ENCODE measurements at regions not wholly inside any gene's neighbourhood (a gene's known extent, or its start where the extent isn't known, plus 50 kb on each side); places are given as distances from the start of the nearest gene placed in this dataset.

DNA sequence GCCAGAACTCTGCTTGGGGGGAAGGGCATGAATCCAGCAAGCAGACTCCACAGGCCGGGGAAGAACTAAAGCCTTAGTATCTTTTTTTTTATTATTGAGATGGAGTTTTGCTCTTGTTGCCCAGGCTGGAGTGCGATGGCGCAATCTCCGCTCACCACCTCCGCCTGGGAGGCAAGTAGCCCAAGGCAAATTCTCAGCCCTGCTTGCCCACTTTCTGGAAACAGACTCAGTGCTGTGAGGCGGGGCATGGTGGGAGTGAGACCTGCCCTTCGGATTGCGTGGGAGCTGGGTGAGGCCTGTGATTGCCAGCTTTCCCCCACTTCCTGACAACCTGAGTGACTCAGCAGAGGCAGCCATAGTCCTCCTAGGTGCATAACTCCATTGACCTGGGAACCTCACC is 348.8 kb downstream of the GASK1B start:
- WGBS, 2 donors, result 84 to 95% methylated on average over 8 of the region's 8 CpGs
- ATAC-seq (ENCODE audit: insufficient read depth, low FRiP score), result no peak
- Histone ChIP-seq H3K9me3 (ENCODE audit: control insufficient read depth in 4 of 4, insufficient read depth in 3 of 4, low read length in 3 of 4) (peaks cover 0 to 6% (median 0%) of the 10 kb centered on the region in 4 donors), H3K27ac (ENCODE audit: low read depth in 1 of 2, low read length in 1 of 2) (no peak overlapping the region), H3K4me3 (no peak overlapping the region), H3K27me3 (ENCODE audit: control insufficient read depth in 3 of 3, insufficient read depth in 3 of 3, low read length in 2 of 3) (no peaks in the 10 kb centered on the region), H3K9ac (ENCODE audit: insufficient read depth in 1 of 2, low read length in 2 of 2) (no peak overlapping the region), H3K4me1 (ENCODE audit: control insufficient read depth in 5 of 5, insufficient read depth in 5 of 5, low read length in 5 of 5) (peaks cover 0 to 2% (median 0%) of the 10 kb centered on the region in 5 donors), H3K36me3 (ENCODE audit: control insufficient read depth in 4 of 4, insufficient read depth in 4 of 4, low read length in 4 of 4) (no peaks in the 10 kb centered on the region)
- TF ChIP-seq, protein P1, sequence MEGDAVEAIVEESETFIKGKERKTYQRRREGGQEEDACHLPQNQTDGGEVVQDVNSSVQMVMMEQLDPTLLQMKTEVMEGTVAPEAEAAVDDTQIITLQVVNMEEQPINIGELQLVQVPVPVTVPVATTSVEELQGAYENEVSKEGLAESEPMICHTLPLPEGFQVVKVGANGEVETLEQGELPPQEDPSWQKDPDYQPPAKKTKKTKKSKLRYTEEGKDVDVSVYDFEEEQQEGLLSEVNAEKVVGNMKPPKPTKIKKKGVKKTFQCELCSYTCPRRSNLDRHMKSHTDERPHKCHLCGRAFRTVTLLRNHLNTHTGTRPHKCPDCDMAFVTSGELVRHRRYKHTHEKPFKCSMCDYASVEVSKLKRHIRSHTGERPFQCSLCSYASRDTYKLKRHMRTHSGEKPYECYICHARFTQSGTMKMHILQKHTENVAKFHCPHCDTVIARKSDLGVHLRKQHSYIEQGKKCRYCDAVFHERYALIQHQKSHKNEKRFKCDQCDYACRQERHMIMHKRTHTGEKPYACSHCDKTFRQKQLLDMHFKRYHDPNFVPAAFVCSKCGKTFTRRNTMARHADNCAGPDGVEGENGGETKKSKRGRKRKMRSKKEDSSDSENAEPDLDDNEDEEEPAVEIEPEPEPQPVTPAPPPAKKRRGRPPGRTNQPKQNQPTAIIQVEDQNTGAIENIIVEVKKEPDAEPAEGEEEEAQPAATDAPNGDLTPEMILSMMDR (IDR thresholded peaks at IDR 0.05; ENCODE audit: control extremely low read depth, extremely low read depth), result no peak
- DNase-seq, result no peak

DNA sequence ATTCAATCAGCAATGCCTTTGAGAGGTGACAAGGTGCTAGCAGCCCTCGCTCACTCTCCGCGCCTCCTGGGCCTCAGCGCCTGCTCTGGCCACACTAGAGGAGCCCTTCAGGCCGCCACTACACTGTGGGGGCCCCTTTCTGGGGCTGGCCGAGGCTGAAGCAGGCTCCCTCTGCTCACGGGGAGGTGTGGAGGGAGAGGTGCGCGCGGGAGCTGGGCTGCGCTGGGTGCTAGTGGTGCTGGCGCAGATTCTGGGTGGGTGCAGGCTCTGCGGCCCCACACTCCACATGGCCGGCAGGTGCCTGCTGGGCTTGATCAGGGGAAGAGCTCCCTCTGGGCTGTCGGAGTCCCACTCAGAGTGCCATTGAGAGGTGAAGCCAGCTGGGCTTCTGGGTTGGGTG is 351.0 kb downstream of the GASK1B start:
- no peak for DNase-seq
- TF ChIP-seq, protein P1 (IDR thresholded peaks at IDR 0.05; ENCODE audit: control extremely low read depth, extremely low read depth), result no peak
- Histone ChIP-seq H3K4me3 (no peak overlapping the region), H3K36me3 (ENCODE audit: control insufficient read depth in 4 of 4, insufficient read depth in 4 of 4, low read length in 4 of 4) (no peaks in the 10 kb centered on the region), H3K9me3 (ENCODE audit: control insufficient read depth in 4 of 4, insufficient read depth in 3 of 4, low read length in 3 of 4) (peaks cover 0 to 6% (median 0%) of the 10 kb centered on the region in 4 donors), H3K27ac (ENCODE audit: low read depth in 1 of 2, low read length in 1 of 2) (no peak overlapping the region), H3K27me3 (ENCODE audit: control insufficient read depth in 3 of 3, insufficient read depth in 3 of 3, low read length in 2 of 3) (no peaks in the 10 kb centered on the region), H3K9ac (ENCODE audit: insufficient read depth in 1 of 2, low read length in 2 of 2) (no peak overlapping the region), H3K4me1 (ENCODE audit: control insufficient read depth in 5 of 5, insufficient read depth in 5 of 5, low read length in 5 of 5) (peaks cover 0 to 2% (median 0%) of the 10 kb centered on the region in 5 donors)
- 90% methylated on average over 15 of the region's 15 CpGs for WGBS, 2 donors
- ATAC-seq (ENCODE audit: insufficient read depth, low FRiP score), result no peak

DNA sequence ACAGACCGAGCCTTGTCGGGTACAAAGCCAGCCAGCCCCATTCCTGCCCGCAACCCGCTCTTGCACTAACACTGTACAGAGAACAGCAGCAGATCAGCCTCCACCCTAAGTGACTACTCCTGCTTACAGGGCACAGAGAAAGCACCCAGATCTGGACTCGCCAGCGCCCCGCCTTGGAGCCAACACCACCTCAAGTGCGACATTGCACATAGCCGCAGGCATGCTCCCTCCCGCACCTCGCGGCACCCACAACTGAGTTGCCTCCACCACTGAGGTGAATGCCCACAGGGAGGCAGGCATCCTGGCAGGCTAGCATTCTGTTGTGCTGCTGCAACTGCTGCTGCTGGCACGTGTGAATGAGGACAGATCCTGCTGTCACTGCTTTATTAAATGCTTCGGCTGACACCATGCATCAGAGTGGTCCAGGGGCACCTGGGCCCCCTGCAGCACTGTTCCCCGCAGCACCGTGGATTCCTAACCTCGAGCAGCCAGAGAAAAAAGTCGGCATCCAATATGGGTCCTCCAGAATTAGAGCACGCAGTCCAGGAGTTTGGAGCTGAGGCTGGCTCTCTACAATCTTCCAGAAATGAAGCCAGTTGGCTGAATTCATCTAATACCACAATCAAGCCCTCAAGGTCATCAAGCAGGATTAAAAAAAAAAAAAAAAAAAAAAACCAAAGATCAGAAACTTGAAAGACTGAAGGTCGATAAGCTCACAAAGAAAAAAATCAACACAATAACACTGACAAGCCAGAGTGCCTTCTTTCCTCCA is 352.9 kb downstream of the GASK1B start:
- Histone ChIP-seq H3K4me3 (no peak overlapping the region), H3K9ac (ENCODE audit: insufficient read depth in 1 of 2, low read length in 2 of 2) (no peak overlapping the region), H3K27me3 (ENCODE audit: control insufficient read depth in 3 of 3, insufficient read depth in 3 of 3, low read length in 2 of 3) (no peaks in the 10 kb centered on the region), H3K36me3 (ENCODE audit: control insufficient read depth in 4 of 4, insufficient read depth in 4 of 4, low read length in 4 of 4) (no peaks in the 10 kb centered on the region), H3K4me1 (ENCODE audit: control insufficient read depth in 5 of 5, insufficient read depth in 5 of 5, low read length in 5 of 5) (peaks cover 0 to 2% (median 0%) of the 10 kb centered on the region in 5 donors), H3K27ac (ENCODE audit: low read depth in 1 of 2, low read length in 1 of 2) (no peak overlapping the region), H3K9me3 (ENCODE audit: control insufficient read depth in 4 of 4, insufficient read depth in 3 of 4, low read length in 3 of 4) (peaks cover 0 to 6% (median 0%) of the 10 kb centered on the region in 4 donors)
- 92 to 93% methylated on average over 20 of the region's 20 CpGs for WGBS, 2 donors
- DNase-seq (no peak), ATAC-seq (ENCODE audit: insufficient read depth, low FRiP score) (no peak)
- TF ChIP-seq, protein P1 (IDR thresholded peaks at IDR 0.05; ENCODE audit: control extremely low read depth, extremely low read depth), result no peak

Measured in lung (tissue), 11 donors.